ENCODE measurements at regions not wholly inside any gene's neighbourhood (a gene's known extent, or its start where the extent isn't known, plus 50 kb on each side); places are given as distances from the start of the nearest gene placed in this dataset.
A peak's percentile ranks its signal among the peaks of the same experiment; 100 is the strongest.

GRCh38 chr2:42925742-42926433 is 133.5 kb upstream of the HAAO start:
- peak in 47 of 56 donors; percentile 14 to 86 (median 42) for DNase-seq

GRCh38 chr2:42924418-42924886 is 132.1 kb upstream of the HAAO start:
- DNase-seq, result peak in 8 of 56 donors; percentile 4 to 47 (median 14)

- no peak for DNase-seq
Measured at GRCh38 chr2:42923580-42924417, 131.4 kb upstream of the HAAO start.

GRCh38 chr2:42922790-42923579 is 130.6 kb upstream of the HAAO start:
- DNase-seq, result no peak

- DNase-seq, result no peak
Measured at GRCh38 chr2:42922293-42922692, 129.9 kb upstream of the HAAO start.

GRCh38 chr2:42921721-42922120 is 129.3 kb upstream of the HAAO start:
- DNase-seq, result no peak

- no peak for DNase-seq
Measured at GRCh38 chr2:42921147-42921520, 128.8 kb upstream of the HAAO start.

GRCh38 chr2:42920446-42921146 is 128.2 kb upstream of the HAAO start:
- no peak for DNase-seq

GRCh38 chr2:42918671-42919318 is 126.4 kb upstream of the HAAO start:
- no peak for DNase-seq

GRCh38 chr2:42918041-42918440 is 125.7 kb upstream of the HAAO start:
- DNase-seq, result no peak

GRCh38 chr2:42917425-42917927 is 125.1 kb upstream of the HAAO start:
- no peak for DNase-seq

- no peak for DNase-seq
Measured at GRCh38 chr2:42916324-42916723, 123.9 kb upstream of the HAAO start.

GRCh38 chr2:42914860-42915259 is 122.5 kb upstream of the HAAO start:
- no peak for DNase-seq

GRCh38 chr2:42914314-42914713 is 121.9 kb upstream of the HAAO start:
- DNase-seq, result no peak

GRCh38 chr2:42913280-42913878 is 121.0 kb upstream of the HAAO start:
- no peak for DNase-seq

- no peak for DNase-seq
Measured at GRCh38 chr2:42910645-42911405, 118.4 kb upstream of the HAAO start.

GRCh38 chr2:42909966-42910365 is 117.6 kb upstream of the HAAO start:
- no peak for DNase-seq

- no peak for DNase-seq
Measured at GRCh38 chr2:42908518-42909200, 116.3 kb upstream of the HAAO start.

GRCh38 chr2:42907835-42908234 is 115.5 kb upstream of the HAAO start:
- no peak for DNase-seq

All from nucleus accumbens (tissue), 56 donors.